Esophagus (tissue), 2 donors: ENCODE measurements at regions not wholly inside any gene's neighbourhood (a gene's known extent, or its start where the extent isn't known, plus 50 kb on each side); places are given as distances from the start of the nearest gene placed in this dataset.

Source experiments
- H3K27ac ChIP-seq, 2 donors: one replicate each; pipeline ENCODE4 v1.5.1; 2013; ENCODE audit warnings: low read depth in 2 of 2, mild to moderate bottlenecking in 2 of 2, inconsistent platforms in 1 of 2, low read length in 1 of 2, moderate library complexity in 1 of 2
- H3K27me3 ChIP-seq, 2 donors: one replicate each; pipeline ENCODE4 v1.6.1; 2013; ENCODE audit warnings: low read length in 2 of 2, control low read depth in 1 of 2, mild to moderate bottlenecking in 1 of 2; ENCODE audit not compliant: insufficient read depth in 2 of 2, control insufficient read depth in 1 of 2
- H3K36me3 ChIP-seq, 2 donors: one replicate each; pipeline ENCODE4 v1.6.1; 2013; ENCODE audit warnings: low read length in 1 of 2; ENCODE audit not compliant: control insufficient read depth in 2 of 2, insufficient read depth in 2 of 2
- H3K4me1 ChIP-seq, 2 donors: one replicate each; pipeline ENCODE4 v1.6.1; 2013; ENCODE audit warnings: low read length in 1 of 2; ENCODE audit not compliant: control insufficient read depth in 2 of 2, insufficient read depth in 2 of 2
- H3K4me3 ChIP-seq, 2 donors: one replicate each; pipeline ENCODE4 v1.5.1; 2013; ENCODE audit warnings: low read length in 2 of 2, mild to moderate bottlenecking in 2 of 2, low read depth in 1 of 2, moderate library complexity in 1 of 2
- H3K9me3 ChIP-seq, 2 donors: one replicate each; pipeline ENCODE4 v1.6.1; 2013; ENCODE audit warnings: mild to moderate bottlenecking in 2 of 2, low read depth in 1 of 2, low read length in 1 of 2, moderate library complexity in 1 of 2; ENCODE audit not compliant: control insufficient read depth in 2 of 2, insufficient read depth in 1 of 2
- WGBS, 2 donors: extraction: QIAGEN DNeasy Blood & Tissue Kit; methylation state at CpG; one replicate each; pipeline ENCODE4 v1.1.7; 2013; 5-methylcytosine and 5-hydroxymethylcytosine counted together
- donor health status: healthy with polysubstance abuse.
- donor health status: Bipolar disorder and iron deficiency.

DNA sequence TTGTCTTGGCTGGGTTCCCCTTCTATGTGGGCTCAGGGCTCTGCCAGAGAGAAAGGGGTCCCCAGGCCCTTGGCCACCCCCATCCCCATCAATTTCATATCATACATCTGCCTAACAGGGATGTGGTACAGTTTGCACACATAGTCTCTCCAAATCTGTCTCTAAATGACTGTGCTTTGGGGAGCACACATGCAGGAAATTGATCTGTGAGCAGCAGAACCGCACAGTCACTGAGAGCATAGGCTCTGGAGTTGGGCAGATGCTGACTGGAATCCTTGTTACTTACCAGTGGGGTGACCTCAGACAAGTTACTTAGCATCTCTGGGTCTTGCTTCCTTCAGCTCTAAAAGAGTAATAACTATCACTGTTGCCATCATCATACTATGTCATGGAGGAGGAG, 273.9 kb downstream of the ABHD5 start:
- WGBS, 2 donors, result 71 to 75% methylated on average over 1 of the region's 1 CpG
- H3K9me3 ChIP-seq, result no peaks in the 10 kb centered on the region
- no peaks in the 10 kb centered on the region for H3K27me3 ChIP-seq

DNA sequence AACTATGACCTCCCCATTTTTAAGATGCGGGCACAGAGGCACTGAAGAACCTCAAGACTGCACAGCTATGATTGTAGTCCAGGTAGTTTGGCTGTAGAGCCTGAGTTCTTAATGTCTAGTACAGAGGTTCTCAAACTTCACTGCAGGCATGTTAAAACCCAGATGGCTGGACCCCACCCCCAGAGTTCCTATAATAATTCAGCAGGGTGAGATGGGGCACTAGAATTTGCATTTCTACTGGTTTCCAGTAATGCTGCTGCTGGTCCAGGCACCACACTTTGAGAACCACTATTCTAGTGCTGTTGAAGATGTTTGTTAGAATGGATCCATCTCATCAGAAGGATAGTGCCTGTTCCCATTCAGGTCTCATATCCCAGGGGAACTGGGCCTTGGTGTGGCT, 274.9 kb downstream of the ABHD5 start:
- Histone ChIP-seq H3K4me3 (no peak overlapping the region), H3K9me3 (no peaks in the 10 kb centered on the region), H3K27me3 (no peaks in the 10 kb centered on the region), H3K27ac (no peak overlapping the region), H3K4me1 (no peaks in the 10 kb centered on the region), H3K36me3 (no peaks in the 10 kb centered on the region)
- 94 to 96% methylated on average over 1 of the region's 1 CpG for WGBS, 2 donors

More for the DNA sequence above, 273.9 kb downstream of the ABHD5 start:
- H3K27ac ChIP-seq, result no peak overlapping the region
- no peaks in the 10 kb centered on the region for H3K4me1 ChIP-seq
- H3K36me3 ChIP-seq, result no peaks in the 10 kb centered on the region
- no peak overlapping the region for H3K4me3 ChIP-seq

DNA sequence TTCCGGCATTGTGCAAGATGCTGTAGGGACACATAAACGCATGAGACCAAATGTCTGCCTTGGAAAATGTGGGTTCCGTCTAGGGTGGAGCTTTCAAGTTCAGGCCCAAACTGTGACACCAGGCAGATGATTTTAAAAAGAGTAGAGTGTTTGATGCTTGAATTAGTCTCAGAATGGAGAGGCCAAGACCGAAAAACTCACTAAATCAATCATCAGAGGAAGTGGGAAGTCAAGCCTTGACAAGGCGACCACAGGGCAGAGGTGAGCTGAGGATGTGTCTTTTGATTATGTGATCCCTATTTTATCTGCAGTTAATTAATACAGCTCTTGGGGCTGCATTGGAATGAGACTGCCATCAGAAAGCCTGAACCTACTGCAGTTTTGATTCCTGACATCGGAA, 275.4 kb downstream of the ABHD5 start:
- Histone ChIP-seq H3K4me3 (no peak overlapping the region), H3K27ac (no peak overlapping the region), H3K9me3 (no peaks in the 10 kb centered on the region), H3K27me3 (no peaks in the 10 kb centered on the region), H3K4me1 (no peaks in the 10 kb centered on the region), H3K36me3 (no peaks in the 10 kb centered on the region)
- 80% methylated on average over 6 of the region's 6 CpGs for WGBS, 2 donors

GRCh38 chr3:43966530-43966929, 275.2 kb upstream of the TOPAZ1 start:
- WGBS, 2 donors, result 76 to 82% methylated on average over 3 of the region's 3 CpGs
- Histone ChIP-seq H3K4me1 (no peaks in the 10 kb centered on the region), H3K36me3 (no peaks in the 10 kb centered on the region), H3K27ac (no peak overlapping the region), H3K9me3 (no peaks in the 10 kb centered on the region), H3K27me3 (no peaks in the 10 kb centered on the region), H3K4me3 (no peak overlapping the region)

DNA sequence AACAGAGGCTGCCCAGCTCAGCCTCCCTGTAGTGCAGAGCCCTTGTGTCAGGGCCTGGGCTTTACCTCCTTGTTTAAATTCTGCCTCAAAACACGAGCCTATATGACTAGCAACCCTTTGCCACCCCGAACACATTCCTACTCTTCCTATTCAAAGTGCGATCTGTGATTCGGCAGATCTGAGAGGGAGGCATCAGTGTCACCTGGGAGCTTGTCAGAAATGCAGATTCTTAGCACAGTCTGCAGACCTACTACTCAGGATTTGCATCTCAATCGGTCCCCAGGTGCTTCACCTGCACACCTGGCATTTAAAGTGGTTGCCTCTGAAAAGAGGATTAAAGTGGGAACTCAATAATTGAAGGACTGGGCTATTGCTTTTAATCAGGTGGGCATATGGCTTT, 273.2 kb upstream of the TOPAZ1 start:
- WGBS, 2 donors, result 43 to 47% methylated on average over 5 of the region's 5 CpGs
- H3K4me1 ChIP-seq, result no peaks in the 10 kb centered on the region

DNA sequence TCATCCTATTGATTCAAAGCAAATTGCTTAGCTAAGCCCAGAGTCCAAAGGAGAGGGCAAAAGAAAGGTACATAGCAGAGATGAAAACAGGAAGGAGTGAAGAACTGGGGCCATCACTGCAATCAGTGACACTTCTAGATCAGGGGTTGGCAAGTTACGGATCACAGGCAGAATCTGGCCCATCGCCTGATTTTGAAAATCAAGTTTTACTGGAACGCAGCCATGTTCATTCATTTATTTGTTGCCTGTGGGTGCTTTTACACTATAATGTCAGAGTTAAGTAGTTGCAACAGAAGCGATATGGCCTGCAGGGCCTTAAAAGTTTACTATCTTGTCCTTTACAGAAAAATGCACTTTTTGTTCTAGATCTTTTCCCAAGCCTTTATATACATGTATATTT, 271.7 kb upstream of the TOPAZ1 start:
- Histone ChIP-seq H3K9me3 (no peaks in the 10 kb centered on the region), H3K4me3 (no peak overlapping the region), H3K27ac (no peak overlapping the region), H3K36me3 (no peaks in the 10 kb centered on the region), H3K4me1 (no peaks in the 10 kb centered on the region), H3K27me3 (no peaks in the 10 kb centered on the region)
- WGBS, 2 donors, result 43 to 69% methylated on average over 4 of the region's 4 CpGs

More for the DNA sequence above, 273.2 kb upstream of the TOPAZ1 start:
- H3K36me3 ChIP-seq, result no peaks in the 10 kb centered on the region
- H3K27ac ChIP-seq, result no peak overlapping the region
- no peaks in the 10 kb centered on the region for H3K9me3 ChIP-seq
- H3K4me3 ChIP-seq, result no peak overlapping the region
- no peaks in the 10 kb centered on the region for H3K27me3 ChIP-seq

DNA sequence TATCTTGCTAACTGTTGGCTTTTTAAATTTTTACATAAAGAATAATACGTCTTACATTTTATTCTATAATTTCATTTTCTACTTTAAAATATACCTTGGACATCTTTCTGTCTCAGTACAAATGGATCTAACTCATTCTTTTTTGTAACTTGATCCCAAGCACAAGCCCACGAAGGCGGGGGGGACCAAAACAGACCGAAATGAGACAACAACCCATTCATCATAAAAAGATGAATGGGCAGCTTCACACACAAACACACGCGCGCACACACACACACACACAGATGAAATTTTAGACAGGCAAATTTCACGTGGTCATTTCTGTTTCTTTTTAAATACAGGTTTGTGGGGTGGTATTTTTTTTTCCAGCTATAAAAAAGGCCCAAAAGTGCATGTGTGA, 271.3 kb upstream of the TOPAZ1 start:
- Histone ChIP-seq H3K4me1 (no peaks in the 10 kb centered on the region), H3K9me3 (no peaks in the 10 kb centered on the region), H3K27me3 (no peaks in the 10 kb centered on the region), H3K4me3 (no peak overlapping the region), H3K27ac (no peak overlapping the region), H3K36me3 (no peaks in the 10 kb centered on the region)
- WGBS, 2 donors, result 80 to 82% methylated on average over 8 of the region's 8 CpGs

DNA sequence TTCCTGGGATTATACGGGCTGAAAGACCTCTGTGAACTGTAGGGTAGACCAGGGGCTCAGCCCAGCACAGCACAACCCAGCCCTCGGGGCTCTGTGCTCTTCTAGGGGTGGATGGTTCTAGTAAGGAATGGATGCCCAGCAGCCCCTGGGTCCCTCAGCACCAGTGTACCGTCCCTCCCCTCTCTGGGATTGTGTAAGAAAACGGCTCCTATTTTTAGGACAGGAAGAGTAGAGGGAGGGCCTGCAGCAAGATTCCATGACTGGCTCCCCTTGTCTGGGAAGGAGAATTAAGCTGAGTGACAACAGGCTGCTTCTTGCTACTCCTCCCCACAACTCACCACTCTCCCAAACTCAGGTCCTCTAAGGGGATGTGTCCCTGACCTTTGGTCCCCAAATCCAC, 270.8 kb upstream of the TOPAZ1 start:
- no peaks in the 10 kb centered on the region for H3K36me3 ChIP-seq
- no peaks in the 10 kb centered on the region for H3K4me1 ChIP-seq
- H3K9me3 ChIP-seq, result no peaks in the 10 kb centered on the region
- no peaks in the 10 kb centered on the region for H3K27me3 ChIP-seq
- no peak overlapping the region for H3K27ac ChIP-seq
- H3K4me3 ChIP-seq, result no peak overlapping the region
- WGBS, 2 donors, result 56 to 59% methylated on average over 4 of the region's 4 CpGs

GRCh38 chr3:43971486-43971885, 270.2 kb upstream of the TOPAZ1 start:
- H3K36me3 ChIP-seq, result no peaks in the 10 kb centered on the region
- H3K9me3 ChIP-seq, result no peaks in the 10 kb centered on the region
- no peak overlapping the region for H3K4me3 ChIP-seq
- no peaks in the 10 kb centered on the region for H3K4me1 ChIP-seq
- no peak overlapping the region for H3K27ac ChIP-seq
- no peaks in the 10 kb centered on the region for H3K27me3 ChIP-seq

DNA sequence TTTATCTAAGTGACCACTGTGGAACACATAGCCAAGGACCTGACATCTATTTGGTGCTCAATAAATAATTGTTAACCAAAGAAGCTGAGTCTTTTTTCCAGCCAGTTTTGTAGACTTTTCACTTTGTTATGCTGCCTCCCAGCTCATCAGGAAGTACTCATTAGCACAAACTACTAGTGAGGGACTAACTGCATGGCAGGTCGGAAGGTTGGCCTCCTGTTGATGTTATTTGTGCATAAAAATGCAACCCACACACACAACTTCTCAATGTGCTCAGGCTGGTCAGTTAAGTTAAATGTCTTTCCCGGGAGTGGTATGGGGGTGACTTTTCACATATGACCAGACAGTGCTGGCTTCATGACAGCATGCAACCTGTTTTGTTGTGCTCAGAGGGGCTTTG, 263.0 kb upstream of the TOPAZ1 start:
- Histone ChIP-seq H3K36me3 (no peaks in the 10 kb centered on the region), H3K4me3 (no peak overlapping the region), H3K4me1 (no peaks in the 10 kb centered on the region), H3K27ac (no peak overlapping the region), H3K27me3 (no peaks in the 10 kb centered on the region), H3K9me3 (peaks cover 0 to 2% of the 10 kb centered on the region in 2 donors)
- 37 to 45% methylated on average over 2 of the region's 2 CpGs for WGBS, 2 donors
